Fibroblast of skin of left biceps (primary cell): ENCODE measurements at regions not wholly inside any gene's neighbourhood (a gene's known extent, or its start where the extent isn't known, plus 50 kb on each side); places are given as distances from the start of the nearest gene placed in this dataset.
"Not testable (repeated sequence)": the region's sequence is repeated elsewhere in the genome, so short reads cannot be mapped to it uniquely, and the experiment has no call there.

Source experiments
- DNase-seq, 2 experiments: peaks; one replicate each; pipeline ENCODE4 v3.0.0-alpha.2; 2013; ENCODE audit warnings: low read depth in 2 of 2

DNA sequence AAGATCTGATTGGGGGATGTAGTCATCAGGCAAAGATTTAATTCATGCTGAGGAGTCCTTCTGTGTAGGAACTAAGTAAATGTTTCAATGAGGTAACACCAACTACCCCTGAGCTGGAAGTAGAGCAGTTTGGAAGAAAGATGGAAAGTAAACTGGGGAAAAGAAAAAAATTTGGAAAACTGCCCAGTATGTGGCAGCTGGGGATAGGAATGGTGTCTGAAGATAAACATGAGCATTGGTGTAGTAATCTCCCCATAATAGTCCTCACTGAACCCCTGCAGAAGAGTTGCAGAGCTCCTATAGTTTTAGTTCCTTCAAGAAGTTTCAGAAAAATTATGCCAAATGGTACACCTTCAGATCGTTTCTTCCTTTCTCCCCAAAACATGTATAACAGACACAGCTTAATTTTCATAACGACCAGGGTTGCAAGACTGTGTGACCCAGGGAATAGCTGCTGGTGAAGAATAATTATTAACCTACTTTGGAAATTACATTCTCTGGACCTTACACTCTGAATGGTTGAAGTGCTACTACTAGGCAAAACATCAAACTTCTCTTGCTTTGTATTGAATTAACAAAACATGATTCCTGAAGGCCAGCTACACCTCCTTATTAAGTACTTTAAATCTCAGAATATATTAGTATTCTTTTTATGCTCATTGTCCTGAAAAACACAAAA lies 446.4 kb upstream of the NRG3 start:
- DNase-seq, result no peak

DNA sequence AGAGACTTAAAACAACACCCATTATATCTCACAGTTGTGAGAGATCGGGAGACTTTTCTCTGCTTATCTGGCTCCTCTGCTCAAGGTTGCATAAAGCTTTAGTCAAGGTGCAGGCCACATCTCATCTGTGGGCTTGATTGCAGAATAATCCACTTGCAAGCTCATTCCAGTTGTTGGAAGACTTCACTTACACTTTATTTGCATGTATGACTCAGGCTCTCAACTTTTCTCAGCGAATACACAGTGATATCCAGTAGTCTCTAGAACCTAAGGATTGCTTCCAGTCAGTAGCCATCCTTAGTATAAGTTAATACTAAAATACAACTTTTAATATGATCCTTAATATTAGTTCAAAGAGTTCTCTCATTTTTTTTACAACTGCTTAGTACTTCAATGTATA lies 435.5 kb upstream of the NRG3 start:
- no peak for DNase-seq

DNA sequence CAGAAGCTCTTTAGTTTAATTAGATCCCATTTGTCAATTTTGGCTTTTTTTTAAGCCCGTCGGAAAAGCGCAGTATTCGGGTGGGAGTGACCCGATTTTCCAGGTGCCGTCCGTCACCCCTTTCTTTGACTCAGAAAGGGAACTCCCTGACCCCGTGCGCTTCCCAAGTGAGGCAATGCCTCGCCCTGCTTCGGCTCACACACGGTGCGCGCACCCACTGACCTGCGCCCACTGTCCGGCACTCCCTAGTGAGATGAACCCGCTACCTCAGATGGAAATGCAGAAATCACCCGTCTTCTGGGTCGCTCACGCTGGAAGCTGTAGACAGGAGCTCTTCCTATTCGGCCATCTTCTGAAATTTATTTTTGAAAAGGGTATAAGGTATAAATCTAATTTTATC lies 433.4 kb upstream of the NRG3 start:
- not testable (repeated sequence) for DNase-seq

DNA sequence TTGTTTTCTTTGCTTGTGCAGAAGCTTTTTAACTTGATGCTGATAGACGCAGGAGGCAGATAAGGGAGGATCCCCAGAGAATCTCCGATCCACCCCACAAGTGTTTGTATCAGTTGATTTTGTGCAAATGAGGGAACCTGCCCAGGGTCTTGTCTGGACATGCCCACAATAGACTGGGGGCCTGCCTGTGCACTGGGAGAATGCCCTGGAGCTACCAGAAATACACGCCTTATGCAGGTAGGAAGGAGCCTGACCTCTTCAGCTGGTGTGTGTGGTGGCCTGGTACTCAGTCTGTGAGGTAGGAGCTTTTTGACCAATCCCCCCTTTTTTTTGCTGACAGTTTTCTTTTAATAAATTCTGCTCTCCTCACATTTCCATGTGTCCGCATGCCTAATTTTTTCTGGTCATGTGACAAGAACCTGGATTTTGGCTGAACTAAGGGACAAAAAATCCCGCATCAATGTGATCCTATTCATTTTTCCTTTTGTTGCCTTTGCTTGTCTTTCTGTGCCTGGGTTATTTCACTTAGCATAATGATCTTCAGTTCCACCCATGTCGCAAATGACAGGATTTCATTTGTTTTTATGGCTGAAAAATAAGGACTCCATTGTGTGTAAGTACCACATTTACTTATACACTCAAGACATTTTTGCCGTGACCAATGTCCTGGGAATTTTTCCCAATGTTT lies 430.6 kb upstream of the NRG3 start:
- DNase-seq, result no peak

DNA sequence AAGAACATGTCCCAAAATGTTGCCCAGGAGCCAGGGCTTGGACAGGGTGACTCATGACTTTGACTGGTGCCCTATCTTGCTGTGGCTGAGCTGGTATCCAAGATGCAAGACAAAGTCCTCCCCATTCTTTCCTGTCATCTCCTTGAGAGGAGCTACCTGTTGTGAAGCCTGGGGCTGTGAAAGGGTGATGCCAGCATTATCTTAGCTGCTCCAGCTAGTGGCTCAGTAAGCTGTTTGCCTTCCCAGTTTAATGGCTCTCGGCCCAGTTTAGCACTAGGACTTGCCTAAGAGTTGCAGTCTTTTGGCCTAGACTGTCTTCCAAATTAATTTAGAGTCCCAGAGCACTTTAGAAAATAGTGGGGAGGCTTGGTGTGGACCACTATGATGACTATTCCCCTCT lies 424.3 kb upstream of the NRG3 start:
- no peak for DNase-seq

DNA sequence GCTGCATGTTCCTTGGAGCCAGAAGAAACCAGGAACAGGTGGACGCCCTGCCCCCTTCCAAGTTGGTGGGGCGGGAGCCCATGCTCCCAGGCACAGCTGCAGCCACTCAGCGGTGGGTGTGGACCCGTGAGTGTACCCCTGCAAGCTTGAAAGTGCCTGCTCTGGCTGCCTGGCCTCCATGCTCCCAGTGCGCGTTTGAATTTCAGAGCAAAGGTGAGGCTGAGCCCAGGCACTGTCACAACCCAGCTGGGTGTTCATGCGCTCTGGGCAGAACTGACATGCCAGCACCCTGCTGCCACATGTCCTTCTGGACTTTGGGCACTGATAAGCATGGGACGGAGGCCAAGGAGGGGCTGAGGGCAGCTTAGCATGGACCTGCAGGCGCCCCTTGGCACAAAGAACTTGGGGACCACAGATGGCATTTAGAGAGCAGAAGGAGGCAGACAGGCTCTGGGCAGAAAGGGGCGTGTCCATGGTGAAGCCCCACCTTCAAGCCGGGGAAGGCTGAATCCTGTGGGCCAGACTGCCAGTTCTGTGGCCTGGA lies 402.0 kb upstream of the NRG3 start:
- no peak for DNase-seq

DNA sequence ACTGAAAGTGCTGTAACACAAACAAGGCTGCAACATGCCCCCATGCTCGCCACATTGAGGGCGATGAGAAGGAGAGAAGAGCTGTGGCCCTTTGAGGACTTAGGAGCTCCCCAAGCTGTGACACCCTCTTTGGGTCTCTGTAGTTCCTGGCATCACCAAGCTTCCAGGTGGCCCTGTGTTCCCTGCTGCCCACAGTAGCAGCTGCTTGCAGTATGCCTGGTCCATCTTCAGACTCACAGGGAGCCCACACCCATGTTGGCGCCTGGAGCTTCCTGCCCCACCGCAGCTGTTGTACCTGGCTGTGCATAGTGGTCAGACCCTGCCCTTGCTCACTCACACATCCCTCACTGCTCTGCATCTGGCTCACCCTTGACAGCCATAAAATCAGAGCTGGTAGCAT lies 401.2 kb upstream of the NRG3 start:
- DNase-seq, result no peak

DNA sequence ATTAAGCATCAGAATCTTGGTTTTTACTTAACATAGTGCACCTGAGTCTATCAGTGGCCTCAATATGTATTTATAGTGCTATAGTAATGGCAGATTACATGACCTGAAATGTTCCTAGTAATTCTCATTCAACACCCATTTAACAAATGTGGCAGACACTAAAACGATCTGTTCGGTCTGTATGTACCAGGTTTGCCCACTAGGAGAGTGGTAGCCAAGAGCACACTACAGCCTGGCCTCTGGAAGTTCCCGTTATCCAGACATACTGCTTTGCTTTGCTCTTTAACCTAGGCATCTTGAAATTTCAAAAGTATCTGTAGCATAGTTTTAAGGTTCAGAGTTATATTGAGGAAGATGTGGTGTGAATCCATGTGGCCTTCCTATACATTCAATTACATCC lies 395.7 kb upstream of the NRG3 start:
- no peak for DNase-seq

DNA sequence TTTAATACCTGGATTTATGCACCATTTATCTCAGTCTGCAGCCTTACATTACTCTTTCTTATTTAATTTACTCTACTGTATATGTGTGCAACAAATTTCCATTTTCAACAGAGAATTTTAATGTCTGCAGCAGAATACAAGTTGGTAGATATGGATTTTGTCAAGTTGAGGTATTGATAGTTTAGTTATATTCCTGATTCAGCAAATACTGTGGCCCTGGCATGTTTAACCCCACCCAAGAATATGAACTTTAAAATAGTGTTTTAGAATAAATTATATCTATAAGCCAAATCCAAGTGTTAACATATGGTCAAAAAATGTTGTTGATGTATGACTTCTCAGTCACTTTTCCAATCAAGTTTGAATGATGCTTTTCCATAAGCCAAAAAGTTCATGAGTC lies 378.4 kb upstream of the NRG3 start:
- no peak for DNase-seq

DNA sequence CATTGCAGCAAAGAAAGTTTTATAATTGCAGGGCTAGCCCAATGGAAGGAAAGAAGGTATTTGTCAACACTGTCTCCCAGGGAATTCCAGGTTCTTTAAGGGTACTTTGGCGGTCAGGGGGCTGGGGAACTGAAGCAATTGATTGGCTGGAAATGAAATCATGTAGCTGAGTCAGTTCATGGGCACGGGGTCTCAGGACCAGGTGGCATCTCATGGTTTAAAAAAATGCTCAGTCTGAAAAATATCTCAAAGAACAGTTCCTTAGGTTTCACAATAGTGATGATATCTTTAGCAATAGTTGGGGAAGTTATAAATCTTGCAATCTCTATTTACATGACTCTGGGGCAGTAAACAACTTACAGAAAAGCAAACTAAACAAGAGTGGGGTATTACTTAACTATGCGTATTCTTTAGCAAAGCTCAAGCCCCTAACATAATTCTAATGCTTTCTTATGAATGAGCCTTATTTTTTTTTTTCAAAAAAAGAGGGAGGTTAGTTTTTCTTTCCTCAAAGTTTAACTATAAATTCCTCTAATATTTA lies 376.9 kb upstream of the NRG3 start:
- no peak for DNase-seq

DNA sequence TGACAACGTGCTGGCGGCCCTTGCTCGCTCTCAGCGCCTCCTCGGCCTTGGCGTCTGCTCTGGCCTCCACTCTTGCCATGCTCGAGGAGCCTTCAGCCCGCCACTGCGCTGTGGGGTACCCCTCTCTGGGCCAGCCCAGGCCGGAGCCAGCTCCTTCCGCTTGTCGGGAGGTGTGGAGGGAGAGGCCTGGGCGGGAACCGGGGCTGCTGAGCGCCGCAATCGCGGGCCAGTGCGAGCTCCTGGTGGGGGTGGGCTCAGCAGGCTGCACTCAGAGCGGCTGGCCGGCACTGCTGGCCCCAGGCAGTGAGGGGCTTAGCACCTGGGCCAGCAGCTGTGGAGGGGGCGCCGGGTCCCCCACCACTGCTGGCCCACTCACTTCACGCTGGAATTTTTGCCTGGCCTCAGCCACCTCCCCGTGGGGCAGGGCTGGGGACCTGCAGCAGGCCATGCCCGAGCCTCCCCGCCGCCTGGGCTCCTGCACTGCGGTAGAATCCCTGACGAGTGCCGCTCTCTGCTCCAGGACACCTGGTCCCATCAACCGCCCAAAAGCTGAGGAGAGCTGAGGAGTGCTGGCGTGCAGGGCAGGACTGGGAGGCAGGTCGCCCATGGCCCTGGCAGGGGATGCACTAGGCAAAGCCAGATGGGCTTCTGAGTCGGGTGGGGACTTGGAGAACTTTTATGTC lies 372.2 kb upstream of the NRG3 start:
- DNase-seq, result no peak

DNA sequence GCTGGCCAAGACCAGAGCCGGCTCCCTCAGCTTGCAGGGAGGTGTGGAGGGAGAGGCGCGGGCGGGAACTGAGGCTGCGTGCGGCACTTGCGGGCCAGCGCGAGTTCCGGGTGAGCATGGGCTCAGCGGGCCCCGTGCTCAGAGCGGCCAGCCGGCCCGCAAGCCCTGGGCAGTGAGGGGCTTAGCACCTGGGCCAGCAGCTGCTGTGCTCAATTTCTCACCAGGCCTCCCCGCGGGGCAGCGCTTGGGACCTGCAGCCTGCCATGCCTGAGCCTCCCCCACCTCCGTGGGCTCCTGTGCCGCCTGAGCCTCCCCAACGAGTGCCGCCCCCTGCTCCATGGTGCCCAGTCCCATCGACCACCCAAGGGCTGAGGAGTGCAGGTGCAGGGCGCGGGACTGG lies 369.2 kb upstream of the NRG3 start:
- DNase-seq, result not testable (repeated sequence)

DNA sequence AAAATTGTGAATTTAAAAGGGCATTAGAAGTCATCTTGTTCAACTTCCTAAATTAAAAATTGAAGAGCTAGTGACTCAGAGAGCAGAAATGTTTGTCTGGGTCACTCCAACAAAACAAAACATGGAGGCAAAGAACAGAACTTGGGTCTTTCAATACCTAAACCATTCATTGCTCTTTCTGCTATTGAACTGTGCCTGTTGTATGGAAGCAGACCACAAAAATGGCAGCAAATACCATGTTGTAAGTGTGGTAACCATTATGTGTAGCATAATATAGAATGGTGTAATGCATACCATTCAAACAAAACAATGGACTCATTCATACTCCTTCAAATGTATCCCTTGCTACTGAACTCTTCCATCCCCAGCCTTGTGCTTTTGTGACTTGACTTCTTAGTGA lies 360.2 kb upstream of the NRG3 start:
- DNase-seq, result no peak

DNA sequence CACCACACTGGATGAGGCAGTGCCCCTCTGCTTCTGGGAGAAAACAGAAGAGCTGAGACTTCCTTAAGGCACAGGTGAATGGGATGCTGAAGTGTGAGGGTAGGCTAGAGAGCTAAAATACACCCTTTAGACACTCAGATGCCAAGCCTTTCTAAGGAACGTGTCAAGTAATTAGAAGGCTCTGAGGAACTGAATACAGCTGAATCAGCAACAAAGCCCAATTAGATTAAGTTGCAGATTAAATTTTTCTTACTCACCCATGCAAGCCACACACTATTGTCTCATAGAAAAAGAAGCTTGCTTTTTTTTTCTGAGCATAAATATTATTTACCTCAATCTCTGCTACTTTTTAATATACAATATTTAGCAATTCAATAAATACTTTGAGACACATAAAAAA lies 354.3 kb upstream of the NRG3 start:
- DNase-seq, result no peak

DNA sequence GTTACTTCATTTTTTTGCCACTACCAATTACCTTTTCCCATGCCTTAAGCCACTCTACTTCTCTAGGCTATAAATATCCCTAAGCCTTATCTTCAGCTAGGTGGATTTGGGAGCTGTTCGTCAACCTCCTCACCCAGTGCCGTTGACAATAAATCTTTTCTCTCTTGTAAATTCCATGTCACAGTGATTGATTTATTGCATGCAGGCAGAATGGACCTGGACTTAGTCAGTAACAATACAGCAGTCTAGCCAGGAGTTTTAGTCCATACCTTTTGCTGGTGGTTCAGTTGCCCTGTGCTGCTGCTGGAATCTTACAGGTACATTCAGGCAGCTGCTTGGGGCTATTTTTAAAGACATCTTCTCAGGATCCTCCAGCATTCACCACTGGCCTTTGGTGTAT lies 350.5 kb upstream of the NRG3 start:
- no peak for DNase-seq

DNA sequence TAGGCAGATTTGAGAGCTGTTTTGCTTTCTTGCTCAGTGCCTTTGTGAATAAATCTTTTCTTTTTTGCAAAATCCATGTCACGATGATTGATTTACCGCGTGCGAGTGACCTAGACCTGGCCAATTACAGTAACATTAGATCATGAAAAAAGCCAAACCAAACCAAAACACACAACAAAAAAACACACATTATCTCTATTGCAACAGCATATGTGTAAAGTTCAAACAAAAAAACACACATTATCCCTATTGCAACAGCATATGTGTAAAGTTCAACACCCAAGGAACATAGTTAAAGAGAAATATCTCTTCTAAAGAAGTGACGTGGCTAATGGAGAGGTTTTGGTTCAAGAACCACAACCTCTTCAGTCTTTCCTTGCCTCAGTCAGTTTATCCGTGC lies 342.6 kb upstream of the NRG3 start:
- no peak for DNase-seq

DNA sequence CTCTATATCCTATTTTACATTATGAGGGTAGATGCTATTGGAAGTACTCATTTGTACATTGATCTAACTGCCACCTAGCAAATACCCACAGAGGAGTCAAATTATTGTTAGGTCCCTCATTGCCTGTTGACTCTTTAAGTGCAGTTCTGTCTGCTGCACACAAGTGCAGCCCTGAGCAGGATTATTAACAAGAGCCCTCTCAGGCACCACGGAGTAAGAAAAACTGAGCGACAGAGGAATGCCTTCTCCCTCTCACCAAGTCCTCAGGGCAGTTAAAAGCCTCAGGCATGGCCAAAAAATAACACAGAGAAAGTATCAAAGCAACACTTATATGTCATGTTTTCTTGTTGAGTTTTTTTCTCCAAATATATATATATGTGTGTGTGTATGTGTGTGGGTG lies 340.0 kb upstream of the NRG3 start:
- DNase-seq, result no peak

DNA sequence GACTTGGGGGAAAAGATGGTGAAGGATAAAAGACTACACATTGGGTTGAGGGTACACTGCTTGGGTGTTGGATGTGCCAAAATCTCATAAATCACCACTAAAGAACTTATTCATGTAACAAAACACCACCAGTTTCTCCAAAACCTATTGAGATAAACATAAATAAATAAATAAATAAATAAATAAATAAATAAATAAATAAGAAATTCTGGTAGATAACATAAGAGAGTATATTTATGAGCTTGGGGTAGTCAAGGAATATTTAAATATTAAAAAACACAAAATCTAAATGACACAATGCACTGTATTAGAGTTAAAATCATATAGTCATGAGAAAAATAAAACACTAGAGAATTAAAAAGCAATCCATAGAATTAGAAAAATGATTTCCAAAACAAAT lies 333.5 kb upstream of the NRG3 start:
- DNase-seq, result no peak

DNA sequence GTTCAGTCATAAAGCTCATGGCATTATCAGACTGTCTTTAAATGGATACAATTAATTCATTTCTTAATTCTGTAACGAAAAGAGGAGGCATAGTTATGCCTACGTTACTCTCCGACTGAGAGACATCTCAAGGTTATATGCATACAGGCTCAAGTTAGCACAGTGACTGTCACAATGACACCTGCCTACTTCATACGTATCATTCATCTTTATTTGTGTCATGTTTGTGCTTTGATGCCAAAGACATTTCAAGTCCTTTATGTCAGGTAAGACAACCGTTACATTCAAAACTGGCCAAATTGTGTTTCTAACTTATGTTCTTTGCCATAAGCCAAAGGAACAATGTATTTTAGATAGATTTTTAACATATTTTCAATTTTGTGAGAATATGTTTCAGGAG lies 328.8 kb upstream of the NRG3 start:
- no peak for DNase-seq

DNA sequence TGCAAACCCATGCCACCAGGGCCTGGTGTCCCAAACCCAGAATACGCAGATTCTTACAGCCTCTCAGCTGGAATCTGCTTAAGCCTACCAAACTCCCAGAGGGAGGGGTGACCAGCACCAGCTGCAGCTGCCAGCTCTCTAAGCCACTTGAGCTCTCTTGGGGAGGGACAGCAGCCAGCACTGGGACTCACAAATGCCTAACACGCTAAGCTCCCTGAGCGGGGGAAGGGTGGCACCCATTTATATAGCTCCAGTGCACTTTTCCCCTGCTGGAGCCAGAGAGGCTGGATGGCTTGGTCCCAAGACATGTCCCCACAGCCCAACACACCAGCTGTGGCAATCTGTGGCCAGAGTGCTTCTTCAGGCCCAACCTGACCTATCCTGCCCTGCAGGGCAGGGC lies 326.8 kb upstream of the NRG3 start:
- no peak for DNase-seq

DNA sequence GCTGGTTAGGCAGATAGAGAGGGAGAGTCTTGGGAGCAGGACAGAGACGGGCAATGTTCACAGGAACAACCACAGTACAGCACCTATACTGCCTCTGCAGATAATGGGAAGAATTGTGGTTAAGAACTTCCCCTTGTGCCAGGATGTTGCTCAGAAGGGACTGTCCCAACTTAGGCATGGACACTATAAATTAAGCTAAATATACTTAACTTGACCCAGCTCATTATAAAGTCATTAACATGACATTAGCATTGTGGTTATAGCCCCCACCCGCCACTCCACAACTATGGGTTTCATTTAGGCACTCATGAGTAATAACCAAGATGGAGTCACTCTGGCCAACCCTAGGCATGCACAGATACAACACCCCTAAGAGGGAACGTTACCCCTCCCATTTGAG lies 310.9 kb upstream of the NRG3 start:
- no peak for DNase-seq

DNA sequence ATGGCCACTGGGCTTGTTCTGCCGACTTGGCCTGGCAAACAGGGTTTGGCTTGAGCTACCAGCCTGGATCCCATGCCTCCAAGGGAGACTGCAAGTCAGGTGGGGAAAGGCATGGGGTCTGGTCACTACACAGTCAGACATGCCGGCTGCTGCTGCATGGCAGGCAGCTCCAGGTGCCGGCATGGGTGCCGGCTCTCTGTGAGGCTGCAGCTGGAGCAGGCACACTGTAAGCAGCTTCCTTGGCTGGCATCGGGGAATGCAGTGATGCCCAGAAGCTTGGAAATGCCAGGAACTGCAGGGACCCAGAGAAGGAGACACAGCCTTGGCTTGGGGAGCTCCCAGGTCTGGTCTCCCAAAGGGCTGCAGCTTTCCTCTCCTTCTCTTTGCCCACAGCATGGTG lies 305.5 kb upstream of the NRG3 start:
- DNase-seq, result no peak

DNA sequence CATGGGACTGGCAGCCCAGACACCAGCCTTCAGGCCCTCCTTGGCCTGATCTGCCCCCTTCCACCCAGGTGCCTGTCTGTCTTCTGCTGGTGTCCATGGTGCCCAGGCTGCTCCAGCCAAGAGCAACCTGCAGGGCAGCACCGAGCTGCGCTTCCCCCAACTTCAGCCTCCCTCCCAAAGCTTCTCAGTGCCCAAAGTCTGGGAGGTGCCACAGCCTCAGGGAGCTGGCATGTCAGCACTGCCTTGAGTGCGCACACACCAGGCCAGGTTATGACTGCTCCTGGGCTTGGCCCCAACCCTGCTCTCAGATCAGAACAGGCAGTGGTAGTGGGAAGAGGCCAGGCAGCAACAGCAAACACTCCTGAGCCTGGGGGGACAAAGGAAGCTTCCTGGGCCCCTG lies 304.6 kb upstream of the NRG3 start:
- no peak for DNase-seq
